ENCODE measurements at regions not wholly inside any gene's neighbourhood (a gene's known extent, or its start where the extent isn't known, plus 50 kb on each side); places are given as distances from the start of the nearest gene placed in this dataset.

DNA sequence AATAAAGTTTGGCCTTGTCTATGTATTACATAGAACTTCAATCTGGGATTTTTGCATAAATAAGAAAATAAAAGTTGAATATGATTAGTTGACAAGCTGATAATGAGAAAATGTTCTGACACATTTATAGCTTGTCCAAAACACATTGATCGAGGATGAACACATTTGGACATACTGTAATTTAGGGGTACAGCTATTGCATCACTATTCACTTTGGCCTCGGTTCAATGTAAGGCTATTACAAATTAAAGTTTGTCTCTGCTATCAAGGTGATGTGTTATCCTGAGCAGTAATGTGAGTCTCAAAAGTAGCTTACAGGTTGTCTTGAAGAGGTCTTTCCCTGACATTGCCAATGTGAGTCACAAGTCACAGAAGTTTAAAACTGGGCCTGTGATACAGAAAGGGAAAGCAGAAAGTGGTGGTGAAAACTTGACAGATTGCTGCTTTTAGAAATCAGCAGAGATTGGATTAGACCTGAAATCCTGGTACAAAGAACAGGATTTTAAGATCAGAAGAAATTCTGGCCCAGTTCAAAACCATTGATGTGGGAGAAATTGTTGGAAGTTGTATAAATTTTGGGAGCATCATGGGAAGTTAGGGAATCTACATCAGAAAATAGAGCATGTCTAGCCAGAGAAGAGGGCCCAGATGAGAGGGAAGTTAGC is 674.1 kb downstream of the NYAP2 start:
- Mint-ChIP-seq H3K27ac (no peak overlapping the region), H3K4me3 (no peak overlapping the region), H3K27me3 (ENCODE audit: low read depth) (no peaks in the 10 kb centered on the region), H3K4me1 (peaks cover 5% of the 10 kb centered on the region), H3K36me3 (ENCODE audit: low read depth) (no peaks in the 10 kb centered on the region), H3K9me3 (no peaks in the 10 kb centered on the region)
- TF ChIP-seq, protein P1, sequence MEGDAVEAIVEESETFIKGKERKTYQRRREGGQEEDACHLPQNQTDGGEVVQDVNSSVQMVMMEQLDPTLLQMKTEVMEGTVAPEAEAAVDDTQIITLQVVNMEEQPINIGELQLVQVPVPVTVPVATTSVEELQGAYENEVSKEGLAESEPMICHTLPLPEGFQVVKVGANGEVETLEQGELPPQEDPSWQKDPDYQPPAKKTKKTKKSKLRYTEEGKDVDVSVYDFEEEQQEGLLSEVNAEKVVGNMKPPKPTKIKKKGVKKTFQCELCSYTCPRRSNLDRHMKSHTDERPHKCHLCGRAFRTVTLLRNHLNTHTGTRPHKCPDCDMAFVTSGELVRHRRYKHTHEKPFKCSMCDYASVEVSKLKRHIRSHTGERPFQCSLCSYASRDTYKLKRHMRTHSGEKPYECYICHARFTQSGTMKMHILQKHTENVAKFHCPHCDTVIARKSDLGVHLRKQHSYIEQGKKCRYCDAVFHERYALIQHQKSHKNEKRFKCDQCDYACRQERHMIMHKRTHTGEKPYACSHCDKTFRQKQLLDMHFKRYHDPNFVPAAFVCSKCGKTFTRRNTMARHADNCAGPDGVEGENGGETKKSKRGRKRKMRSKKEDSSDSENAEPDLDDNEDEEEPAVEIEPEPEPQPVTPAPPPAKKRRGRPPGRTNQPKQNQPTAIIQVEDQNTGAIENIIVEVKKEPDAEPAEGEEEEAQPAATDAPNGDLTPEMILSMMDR (IDR thresholded peaks at IDR 0.05; ENCODE audit: unreplicated experiment in 3 of 3) = no peak

GRCh38 chr2:226066873-226067272 is 667.4 kb downstream of the NYAP2 start:
- peaks cover 15% of the 10 kb centered on the region for H3K4me1 Mint-ChIP-seq
- H3K9me3 Mint-ChIP-seq = no peaks in the 10 kb centered on the region
- H3K36me3 Mint-ChIP-seq (ENCODE audit: low read depth) = no peaks in the 10 kb centered on the region
- H3K4me3 Mint-ChIP-seq = no peak overlapping the region
- no peak overlapping the region for H3K27ac Mint-ChIP-seq
- no peaks in the 10 kb centered on the region for H3K27me3 Mint-ChIP-seq (ENCODE audit: low read depth)
- TF ChIP-seq, protein P1 (IDR thresholded peaks at IDR 0.05; ENCODE audit: unreplicated experiment in 3 of 3) = no peak

DNA sequence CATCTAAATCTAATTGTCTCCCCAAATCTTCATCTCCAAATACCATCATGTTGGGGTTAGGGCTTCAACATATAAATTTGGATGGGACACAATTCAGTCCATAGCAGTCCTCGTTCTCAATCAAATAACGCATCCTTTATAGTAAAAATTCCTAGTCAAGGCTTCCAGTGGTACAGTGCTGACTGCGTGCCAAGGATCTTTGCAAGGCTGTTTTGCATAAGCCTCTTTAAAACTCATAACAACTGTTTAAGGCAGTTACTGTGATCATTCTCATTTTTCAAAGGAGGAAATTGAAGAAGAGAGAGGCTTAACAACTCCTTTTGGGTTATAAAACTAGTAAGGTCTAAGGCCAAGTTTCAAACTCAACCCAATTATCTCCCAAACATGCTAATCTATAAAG is 666.9 kb downstream of the NYAP2 start:
- Mint-ChIP-seq H3K4me1 (peaks cover 15% of the 10 kb centered on the region), H3K27me3 (ENCODE audit: low read depth) (no peaks in the 10 kb centered on the region)

GRCh38 chr2:226064932-226065570 is 665.5 kb downstream of the NYAP2 start:
- Mint-ChIP-seq H3K27ac (peak overlapping the region; percentile 49 to 72 (median 65)), H3K4me1 (peaks cover 15% of the 10 kb centered on the region), H3K27me3 (ENCODE audit: low read depth) (no peaks in the 10 kb centered on the region), H3K9me3 (no peaks in the 10 kb centered on the region), H3K36me3 (ENCODE audit: low read depth) (no peaks in the 10 kb centered on the region), H3K4me3 (no peak overlapping the region)
- TF ChIP-seq, protein P1 (IDR thresholded peaks at IDR 0.05; ENCODE audit: unreplicated experiment in 3 of 3) = no peak

More for the DNA sequence above, 666.9 kb downstream of the NYAP2 start:
- no peaks in the 10 kb centered on the region for H3K9me3 Mint-ChIP-seq
- H3K4me3 Mint-ChIP-seq = no peak overlapping the region
- peak overlapping the region in 1 of 3 experiments; percentile 72 for H3K27ac Mint-ChIP-seq
- no peaks in the 10 kb centered on the region for H3K36me3 Mint-ChIP-seq (ENCODE audit: low read depth)
- TF ChIP-seq, protein P1 (IDR thresholded peaks at IDR 0.05; ENCODE audit: unreplicated experiment in 3 of 3) = no peak

GRCh38 chr2:226063704-226064440 is 664.4 kb downstream of the NYAP2 start:
- Mint-ChIP-seq H3K36me3 (ENCODE audit: low read depth) (no peaks in the 10 kb centered on the region), H3K9me3 (no peaks in the 10 kb centered on the region), H3K4me1 (peaks cover 15% of the 10 kb centered on the region), H3K27ac (no peak overlapping the region), H3K4me3 (no peak overlapping the region), H3K27me3 (ENCODE audit: low read depth) (no peaks in the 10 kb centered on the region)
- TF ChIP-seq, protein P1 (IDR thresholded peaks at IDR 0.05; ENCODE audit: unreplicated experiment in 3 of 3) = no peak

Measured in nephron (organoid).